GM03348 (cell line): ENCODE measurements at regions not wholly inside any gene's neighbourhood (a gene's known extent, or its start where the extent isn't known, plus 50 kb on each side); places are given as distances from the start of the nearest gene placed in this dataset.

Experiments
- DNase-seq: peaks from one replicate; pipeline ENCODE4 v3.0.0; 2012; ENCODE audit warnings: low spot score

DNA sequence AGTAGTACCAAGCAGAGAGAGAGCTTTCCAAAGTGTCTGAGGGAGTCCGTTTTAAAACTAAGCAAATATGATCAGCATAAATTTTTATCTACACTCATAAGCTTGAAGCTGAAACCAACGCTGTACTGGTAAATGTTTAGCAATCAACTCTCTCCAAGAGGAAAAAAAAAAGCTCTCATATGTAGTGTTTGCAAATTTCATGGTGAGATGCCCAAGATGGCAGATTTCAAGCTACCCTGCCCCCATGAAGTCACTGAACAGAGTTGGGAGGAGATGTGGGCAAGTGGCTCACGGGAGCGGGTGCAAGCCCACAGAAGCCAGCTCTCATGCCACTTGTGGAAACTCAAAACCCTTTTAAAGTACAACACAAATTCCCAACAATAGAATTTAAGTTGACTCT is 475.8 kb downstream of the BCAT1 start:
- no peak for DNase-seq

DNA sequence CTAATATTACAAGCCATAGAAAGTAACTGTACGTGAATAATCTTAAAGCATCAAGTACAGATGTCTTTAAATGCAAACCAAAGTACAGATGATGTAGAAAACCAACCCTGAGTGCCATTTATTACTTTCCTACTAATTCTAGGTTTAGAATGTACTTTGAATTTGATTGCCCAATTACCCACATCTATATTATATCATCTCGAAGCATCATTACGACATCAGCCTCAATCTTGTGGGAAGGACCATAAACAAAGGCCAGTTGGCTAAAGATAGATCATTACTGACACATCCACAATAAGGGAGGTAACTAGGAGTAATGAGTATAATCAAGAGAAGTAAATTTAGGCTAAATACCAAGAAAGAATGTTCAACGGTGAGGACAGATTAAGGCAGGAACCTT is 478.9 kb downstream of the BCAT1 start:
- DNase-seq: no peak

DNA sequence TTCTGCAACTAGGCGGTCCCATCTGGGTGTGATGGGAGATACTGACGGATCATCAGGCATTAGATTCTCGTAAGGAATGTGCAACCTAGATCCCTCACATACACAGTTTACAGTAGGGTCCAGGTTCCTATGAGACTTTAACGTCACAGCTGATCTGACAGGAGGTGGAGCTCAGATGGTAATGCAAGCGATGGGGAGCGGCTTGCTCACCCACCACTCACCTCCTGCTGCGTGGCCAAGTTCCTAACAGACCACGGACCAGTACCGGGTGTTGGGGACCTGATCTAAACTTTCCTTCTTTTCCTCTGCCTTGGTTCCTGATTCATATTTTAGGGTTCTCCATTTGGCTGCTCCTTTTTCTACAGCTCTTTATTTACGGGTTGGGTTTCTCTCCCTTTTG is 479.8 kb downstream of the BCAT1 start:
- DNase-seq: no peak

DNA sequence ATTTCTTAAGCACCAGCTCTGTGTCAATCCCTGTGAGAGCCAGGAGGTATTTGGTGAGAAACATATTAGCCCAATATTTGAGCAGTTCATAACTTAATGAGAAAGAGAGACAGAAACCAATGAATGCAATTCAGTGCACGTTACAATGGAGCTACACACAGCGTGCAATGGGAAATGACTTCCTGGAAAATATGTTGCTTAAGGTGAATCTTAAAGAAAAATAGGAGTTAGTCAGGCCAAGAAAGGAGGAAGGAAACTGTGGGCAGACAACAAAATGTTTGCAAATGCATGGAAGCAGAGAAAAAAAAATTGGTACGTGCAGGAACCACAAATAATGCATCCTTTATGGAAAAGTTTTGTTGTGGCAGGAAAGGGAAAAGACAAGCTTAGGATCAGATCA is 481.7 kb downstream of the BCAT1 start:
- no peak for DNase-seq

DNA sequence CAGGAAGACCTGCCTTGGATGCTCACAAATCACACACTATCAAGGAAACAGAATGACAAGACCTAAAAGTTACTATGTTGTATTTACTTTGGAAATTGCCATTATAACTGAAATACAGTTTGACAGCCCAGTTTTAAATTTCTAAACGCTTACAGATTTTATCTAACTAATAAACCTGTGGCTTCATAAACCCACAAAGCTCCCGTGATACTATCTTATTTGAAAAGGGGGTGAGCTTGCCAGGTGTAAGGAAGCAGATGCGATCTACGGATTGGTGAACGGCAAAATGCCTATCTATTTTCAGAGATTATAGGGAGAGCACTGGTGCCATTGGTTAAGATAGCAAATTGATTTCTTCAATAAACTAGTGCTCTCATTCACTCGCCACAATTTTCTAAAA is 485.5 kb downstream of the BCAT1 start:
- DNase-seq: no peak

DNA sequence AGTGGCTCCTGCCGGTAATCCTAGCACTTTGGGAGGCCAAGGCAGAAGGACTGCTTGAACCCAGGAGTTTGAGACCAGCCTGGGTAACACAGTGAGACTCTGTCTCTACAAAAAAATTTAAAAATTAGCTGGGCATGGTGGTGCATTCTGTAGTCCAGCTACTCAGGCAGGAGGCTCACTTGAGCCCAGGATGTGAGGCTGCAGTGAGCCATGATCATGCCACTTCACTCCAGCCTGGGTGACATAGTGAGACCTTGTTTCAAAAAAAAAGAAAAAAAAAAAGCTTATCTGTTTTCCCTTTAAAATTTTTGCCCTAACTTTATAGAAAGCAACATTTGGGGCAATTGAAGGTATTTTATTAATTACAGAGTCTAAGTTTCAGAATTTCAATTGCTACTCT is 486.0 kb downstream of the BCAT1 start:
- DNase-seq: no peak

DNA sequence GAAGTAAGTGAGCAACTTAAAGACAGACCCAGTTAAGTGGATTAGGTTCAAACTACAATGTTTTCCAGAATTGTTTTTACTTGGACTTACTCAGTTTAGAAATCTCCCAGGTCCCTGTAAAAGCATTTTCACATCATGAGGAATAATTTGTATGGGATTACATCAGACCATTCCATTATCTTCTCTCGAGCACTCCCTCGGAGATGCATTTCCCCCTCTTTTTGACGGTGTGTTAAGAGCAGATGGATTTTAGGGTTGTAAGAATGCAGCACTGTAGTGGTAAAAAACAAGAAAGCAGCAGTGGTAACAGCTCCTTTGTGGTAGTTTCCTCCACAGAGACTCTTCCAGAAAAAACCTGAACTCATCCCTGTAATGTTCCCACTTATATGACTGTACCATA is 488.4 kb downstream of the BCAT1 start:
- DNase-seq: no peak

DNA sequence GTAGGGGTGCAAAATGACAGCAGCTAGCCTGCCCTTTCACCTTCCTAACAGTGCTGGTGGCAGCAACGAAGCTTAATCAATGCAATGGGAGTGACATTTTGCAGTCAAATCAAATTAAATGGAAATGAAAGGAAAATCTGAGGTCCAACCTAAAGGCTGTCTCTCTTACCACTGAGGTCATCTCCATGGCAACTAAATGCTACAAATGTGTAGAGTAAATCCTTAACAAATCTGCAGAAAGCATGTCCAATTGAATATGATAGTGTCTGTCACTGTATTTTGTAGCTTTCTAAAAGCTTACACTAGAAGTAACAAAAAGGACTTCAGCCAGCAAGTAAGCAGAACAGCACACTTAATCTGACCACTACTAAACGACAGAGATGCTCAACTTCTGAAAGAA is 488.8 kb downstream of the BCAT1 start:
- DNase-seq: no peak

DNA sequence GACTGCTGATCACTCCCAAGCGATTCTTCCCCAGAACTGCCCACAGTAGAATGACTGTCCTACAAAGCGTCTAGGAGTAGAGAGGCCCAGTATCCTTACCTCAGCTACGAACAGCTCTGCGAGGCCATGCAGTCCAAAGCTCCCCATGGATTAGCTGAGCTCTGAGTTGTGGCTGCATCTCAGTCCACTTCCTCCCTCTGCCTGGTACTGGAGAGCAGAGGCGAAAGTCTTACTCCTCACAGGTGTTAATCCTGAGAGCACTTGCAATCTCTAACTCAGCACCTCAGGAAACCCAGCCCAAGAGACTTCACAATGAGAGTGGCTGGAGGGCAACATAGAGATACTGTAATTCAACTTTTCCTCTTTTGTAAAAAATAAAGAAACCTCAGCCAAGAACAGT is 493.1 kb downstream of the BCAT1 start:
- DNase-seq: no peak

DNA sequence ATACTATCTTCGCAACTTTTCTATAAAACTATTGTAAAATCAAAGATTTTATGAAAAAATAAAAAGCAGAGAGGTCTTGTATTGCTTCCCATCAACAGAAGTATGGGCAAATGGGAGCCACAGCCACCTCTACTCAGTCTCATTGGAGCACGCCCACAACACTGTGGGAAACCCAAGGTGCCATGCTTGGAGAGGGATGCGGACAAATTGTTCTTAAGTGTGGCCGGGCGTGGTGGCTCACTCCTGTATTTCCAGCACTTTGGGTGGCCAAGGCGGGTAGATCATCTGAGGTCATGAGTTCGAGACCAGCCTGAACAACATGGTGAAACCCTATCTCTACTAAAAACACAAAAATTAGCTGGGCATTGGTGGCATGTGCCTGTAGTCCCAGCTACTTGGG is 498.2 kb upstream of the SOX5 start:
- no peak for DNase-seq

DNA sequence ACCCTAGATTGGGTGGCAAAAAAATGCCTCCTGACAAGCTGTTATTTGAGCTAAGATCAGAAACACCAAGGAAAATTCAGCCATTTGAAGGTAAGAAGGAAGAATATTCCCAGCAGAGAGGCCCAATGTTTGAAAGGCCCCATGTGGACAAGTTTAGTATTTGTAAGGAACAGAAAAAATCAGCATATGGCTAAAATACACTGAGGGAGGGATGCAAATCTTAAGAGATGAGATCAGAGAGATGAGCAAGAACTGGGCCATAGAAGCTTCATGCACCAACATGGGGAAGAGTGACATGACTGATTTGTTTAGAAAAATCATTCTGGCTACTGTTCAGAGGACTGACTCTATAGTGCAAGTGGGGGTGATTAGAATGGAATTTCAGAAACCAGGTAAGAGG is 496.8 kb upstream of the SOX5 start:
- DNase-seq: no peak

DNA sequence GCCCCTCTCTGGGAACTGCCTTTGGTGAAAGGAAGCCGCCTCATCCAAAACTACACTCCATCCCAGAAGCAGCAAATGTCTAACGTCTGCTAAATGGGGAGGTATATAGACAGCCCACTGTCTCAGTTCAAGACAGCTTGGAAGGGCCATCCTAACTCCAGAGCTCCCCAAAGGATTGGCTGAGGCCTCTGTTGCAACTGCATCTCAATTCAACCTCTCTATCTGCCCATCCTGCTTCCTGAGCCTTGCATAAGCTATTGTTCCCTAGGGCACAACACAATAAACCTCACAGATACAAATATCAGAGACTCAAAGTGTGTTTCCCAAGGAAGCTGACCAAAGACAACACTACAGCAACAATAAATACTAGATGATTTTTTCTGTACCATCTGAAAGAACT is 495.2 kb upstream of the SOX5 start:
- no peak for DNase-seq

DNA sequence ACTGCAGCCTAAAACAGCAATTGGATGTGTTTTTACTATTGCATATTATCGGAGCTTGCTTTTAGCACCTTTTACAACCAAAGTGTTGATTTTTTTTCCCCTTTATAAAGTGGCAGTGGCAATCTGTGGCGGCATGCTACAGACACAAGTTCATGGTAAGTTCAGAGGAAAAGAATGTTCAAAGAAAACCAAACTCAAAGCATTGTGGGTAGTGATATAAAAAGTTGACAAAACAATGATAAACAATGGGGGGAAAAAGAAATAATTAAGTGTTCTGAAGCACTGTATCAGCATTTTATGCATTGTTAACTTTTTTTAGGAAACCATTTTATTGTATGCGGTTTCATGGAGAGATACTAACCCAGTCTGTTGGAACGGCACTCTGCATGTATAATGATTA is 492.0 kb upstream of the SOX5 start:
- DNase-seq: no peak

DNA sequence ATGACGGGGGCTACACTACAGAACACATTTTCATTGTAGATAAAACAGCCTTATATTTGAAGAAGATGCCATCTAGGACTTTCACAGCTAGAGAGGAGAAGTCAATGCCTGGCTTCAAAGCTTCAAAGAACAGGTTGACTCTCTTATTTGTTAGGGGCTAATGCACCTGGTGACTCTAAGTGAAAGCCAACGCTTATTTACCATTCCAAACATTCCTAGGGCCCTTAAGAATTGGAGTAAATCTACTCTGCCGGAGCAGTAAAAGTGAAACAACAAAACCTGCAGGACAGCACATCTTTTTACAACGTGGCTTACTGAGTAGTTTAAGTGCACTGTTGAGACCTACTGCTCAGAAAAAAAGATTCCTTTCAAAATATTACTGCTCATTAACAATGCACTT is 487.2 kb upstream of the SOX5 start:
- no peak for DNase-seq

DNA sequence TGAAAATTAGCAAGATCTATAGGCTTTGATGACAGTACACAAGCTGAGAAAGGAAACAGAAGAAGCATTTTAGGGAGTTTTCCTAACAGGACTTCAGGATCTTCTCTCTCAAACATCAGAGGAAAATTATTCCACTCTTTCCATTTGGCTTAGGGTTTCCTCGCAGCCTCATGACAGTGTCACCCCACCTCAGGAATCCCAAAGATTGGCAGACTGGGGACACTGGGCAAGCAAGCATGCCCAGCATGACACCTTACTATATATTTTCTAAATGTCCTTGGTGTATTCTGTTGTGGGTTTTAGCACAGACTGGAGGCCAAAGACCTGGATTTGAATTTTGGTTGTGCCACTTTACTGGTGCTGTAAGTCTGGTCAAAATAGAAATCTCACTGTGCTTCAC is 482.4 kb upstream of the SOX5 start:
- DNase-seq: no peak

DNA sequence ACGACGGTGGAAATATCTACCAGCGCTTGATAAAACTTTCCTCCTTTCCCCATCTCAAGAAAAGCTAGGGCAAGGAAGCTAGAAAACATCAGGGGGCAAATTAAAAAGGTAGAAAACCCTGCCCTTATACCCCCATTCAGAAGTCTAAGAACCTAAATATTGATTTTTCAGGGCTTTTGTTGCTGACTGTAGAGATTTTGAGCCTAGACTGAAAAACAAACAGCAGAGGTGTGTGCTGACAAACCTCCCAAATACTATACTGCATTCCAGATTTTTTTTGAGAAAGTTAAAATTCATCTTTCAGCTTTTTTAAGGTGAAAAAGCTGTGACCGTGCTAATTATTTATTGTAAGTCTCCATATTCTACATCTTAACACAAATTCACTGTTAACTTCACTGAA is 478.3 kb upstream of the SOX5 start:
- DNase-seq: no peak

DNA sequence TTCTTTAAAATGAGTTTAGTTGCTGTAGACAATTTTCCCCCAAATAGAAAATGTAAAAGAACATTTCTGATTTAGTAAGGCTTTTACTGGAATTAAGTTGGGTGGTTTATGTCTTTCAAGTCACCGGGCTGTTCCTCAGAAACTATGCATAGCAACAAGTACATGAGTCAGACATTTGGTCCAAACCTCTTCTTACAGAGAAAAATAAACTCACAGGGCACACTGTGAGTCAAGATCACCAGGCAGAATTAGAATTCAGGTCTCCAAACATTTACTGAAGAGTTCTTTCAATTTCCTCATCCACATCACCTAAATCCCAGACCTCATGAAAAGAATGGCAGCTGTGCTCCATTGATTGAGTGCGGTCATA is 476.1 kb upstream of the SOX5 start:
- no peak for DNase-seq

DNA sequence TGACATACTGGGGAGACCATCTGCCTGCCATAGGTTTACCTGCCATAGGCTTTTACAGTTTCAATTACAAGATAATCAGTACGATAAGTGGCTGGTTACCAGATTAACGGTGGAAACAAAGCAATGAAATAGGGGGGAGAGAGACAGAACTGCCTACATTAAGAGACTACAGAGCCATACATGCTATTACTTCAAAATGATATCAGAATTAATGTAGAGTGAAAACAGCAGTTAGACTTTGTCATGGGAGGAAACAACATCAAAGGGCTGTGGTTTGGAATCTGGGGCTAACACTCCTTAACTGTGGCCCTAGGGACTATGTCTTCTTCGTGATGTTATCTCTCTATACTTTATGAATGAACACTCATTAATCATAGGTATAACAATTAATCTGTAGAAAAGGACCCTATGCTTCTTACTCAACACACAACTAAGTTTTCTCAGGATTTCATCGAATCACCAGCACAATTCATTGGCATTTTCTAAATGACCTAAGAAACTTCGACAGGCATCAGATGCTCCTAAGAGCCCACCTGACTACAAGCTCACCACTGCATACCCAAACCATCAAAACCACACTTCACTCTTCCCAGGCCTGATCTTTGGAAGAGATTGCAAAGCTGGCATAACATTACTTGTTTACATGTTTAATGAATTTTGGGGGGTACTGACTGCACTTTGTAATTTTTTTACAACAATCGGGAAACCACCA is 475.6 kb upstream of the SOX5 start:
- DNase-seq: no peak

DNA sequence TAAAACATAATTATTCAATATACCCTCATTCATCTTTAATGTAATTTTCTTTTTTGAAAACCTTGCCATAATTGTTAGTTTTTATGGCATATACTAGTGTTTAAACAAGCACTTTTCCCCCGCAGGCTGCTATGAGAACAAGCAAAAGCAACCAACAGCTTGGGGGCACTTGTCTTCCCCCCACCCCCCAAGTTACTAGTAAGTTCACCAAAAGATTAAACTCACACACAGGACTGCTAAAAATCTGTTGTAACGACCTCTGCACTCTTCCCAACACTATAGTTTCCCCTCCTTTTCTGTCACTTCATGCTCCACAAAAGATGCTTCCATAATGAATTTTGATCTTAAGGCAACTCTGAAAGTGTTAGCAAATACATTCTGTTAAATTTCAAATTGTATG is 474.9 kb upstream of the SOX5 start:
- DNase-seq: no peak

DNA sequence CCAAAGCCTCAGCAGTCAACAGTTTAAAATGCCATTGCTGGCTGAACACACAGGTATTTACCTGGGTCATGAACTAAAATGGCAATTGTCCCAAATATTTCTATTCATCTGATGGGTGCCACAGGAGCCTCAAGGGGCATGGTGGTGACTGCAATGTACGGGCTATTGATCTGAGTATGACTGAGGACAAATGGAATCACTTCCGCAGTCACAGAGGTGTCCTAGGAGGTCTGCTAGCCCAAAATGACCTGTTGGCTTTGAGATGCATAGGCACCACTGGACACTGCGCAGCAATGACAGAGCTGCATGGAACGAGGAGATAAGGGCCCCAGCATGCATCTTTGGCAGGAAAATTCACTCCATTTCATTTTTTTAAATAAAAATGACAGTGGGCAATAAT is 474.1 kb upstream of the SOX5 start:
- DNase-seq: no peak

DNA sequence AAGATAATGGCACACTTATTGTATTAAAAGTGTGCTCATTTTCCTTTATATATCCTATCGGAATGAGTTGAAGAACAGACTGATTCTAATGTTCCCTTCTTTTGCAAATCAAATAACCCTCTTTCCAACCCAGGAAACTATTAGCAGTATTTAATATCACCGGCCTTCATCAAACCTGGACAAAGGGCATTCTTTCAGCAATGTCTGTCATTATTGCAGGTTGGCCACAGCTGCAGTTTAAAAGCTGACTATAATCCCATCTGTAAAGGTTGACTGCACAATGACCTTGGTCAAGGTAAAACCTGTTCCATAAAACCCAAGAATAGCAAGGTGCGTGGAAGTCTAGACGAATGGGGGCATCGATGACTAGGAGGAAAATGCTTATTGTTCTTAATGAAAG is 472.3 kb upstream of the SOX5 start:
- DNase-seq: no peak

DNA sequence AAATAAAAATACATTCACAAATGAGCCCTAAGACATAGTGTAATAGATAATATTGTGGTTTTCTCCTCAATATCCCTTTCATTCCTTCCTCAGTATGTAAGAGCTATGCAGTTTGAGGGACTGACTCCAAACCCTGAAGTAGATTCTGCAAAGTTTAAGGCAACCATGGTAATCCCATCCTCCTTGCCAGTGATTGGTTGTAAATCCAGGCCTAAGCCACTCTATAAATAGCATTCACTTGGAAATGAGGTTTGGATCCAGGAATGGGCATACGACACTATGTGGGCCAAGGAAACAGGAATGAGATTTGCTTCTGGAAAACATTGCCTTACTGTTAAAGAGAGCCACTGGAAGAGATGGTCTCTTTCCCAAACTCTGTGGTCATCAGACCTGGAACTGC is 468.7 kb upstream of the SOX5 start:
- no peak for DNase-seq

DNA sequence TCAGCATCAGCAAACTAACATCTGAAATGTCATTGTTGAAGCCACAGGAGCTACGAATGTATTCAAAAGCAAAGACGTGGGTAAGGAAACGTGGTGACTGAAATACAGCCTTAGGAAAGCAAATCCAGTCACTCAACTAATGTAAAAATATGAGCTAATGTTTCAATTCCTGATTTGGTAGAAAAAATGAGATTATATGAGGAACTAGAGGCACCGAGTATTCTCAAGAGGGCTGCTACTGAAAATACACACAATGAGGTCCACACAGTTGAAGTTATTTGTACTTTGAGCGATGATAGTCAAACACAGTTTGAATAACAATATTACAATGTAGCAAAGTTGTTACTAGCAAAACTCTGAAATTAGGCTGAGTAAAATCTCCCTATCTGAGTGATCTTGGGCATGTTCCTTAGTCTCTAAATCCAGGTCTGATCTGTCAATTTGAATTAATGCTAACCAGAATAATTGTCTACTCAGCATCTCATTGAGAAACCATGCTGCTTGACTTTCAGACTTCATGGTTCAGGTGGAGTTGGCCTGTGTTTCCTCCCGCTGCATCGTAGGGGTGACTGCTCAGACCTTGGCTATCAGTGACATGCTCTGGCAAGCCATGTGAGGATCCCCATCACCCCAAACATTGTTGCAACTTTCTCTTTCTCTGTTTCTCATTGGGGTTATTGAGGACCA is 467.1 kb upstream of the SOX5 start:
- DNase-seq: no peak

DNA sequence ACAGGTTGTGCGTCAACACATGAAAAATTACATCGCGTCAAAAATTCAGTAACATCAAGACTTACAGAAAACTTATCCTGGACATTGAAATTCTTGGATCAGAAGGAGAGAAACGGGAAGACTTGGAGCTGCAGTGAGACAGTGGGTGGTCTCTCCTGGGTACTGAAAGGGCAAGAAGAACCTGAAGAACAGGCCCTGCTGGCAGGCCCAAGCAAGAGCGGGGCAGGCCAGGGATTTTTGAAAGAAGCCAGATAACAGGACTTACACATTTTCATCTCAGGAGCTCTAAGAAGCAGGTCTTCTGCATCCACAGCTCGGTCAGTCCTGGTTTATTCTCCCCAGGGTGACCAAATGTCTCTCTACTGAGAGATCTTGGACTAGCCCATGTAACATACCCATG is 466.5 kb upstream of the SOX5 start:
- DNase-seq: no peak
